Upper lobe of left lung (tissue), 4 donors: ENCODE measurements at regions not wholly inside any gene's neighbourhood (a gene's known extent, or its start where the extent isn't known, plus 50 kb on each side); places are given as distances from the start of the nearest gene placed in this dataset.

ENCODE experiments used
- EP300 ChIP-seq, 4 donors: sonication (generic); formaldehyde crosslinking; IDR thresholded peaks; one replicate each; pipeline ENCODE4 v1.5.1; 2017; ENCODE audit warnings: antibody characterized with exemption in 4 of 4, control low read depth in 2 of 4
- POLR2AphosphoS5 ChIP-seq, 2 donors: sonication (generic); formaldehyde crosslinking; IDR thresholded peaks; one replicate each; pipeline ENCODE4 v1.5.1; 2017; ENCODE audit warnings: antibody characterized with exemption in 2 of 2
- TF ChIP-seq, protein P1 (sequence below), 6 experiments: fragments of 450-650 bp in 4 of 6; fragments of 200-600 bp in 2 of 6; sonication (generic) in 2 of 6; IDR thresholded peaks; one replicate each; pipeline ENCODE4 v1.5.1; 2016 to 2019; ENCODE audit warnings: antibody characterized with exemption in 6 of 6

DNA sequence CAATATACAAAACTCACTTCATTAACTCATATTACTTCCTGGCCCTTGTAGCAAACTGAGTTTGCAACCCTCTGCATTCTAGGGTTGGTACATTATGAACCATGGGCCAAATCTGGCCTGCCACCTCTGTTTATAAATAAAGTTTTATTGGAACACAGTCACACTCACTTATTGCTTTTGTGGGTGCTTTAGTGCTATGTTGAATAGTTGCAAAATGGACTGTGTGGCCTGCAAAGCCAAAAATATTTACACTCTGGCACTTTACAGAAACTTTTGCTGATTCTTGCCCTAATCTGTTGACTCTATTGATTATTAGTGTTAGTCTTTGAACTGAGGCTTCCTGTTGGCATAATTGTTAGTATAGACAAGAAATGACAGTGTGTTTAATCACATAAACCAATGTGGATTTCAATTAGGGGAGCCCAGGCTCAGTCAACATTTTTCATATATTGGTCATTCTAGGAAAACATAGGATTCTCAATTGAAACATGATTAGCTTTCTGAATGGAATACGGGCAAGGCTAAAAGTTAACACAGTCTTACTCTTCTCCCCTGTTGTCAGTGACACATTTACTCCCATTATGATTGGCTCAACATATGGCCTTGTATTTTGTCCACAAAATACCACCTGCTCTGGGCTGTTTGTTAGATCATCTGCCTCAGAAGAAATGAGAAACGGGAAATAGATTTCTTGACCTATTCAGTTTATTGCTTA is 241.9 kb upstream of the ZFP64 start:
- TF ChIP-seq, protein P1, sequence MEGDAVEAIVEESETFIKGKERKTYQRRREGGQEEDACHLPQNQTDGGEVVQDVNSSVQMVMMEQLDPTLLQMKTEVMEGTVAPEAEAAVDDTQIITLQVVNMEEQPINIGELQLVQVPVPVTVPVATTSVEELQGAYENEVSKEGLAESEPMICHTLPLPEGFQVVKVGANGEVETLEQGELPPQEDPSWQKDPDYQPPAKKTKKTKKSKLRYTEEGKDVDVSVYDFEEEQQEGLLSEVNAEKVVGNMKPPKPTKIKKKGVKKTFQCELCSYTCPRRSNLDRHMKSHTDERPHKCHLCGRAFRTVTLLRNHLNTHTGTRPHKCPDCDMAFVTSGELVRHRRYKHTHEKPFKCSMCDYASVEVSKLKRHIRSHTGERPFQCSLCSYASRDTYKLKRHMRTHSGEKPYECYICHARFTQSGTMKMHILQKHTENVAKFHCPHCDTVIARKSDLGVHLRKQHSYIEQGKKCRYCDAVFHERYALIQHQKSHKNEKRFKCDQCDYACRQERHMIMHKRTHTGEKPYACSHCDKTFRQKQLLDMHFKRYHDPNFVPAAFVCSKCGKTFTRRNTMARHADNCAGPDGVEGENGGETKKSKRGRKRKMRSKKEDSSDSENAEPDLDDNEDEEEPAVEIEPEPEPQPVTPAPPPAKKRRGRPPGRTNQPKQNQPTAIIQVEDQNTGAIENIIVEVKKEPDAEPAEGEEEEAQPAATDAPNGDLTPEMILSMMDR (IDR thresholded peaks at IDR 0.05) = no peak
- TF ChIP-seq EP300 (IDR thresholded peaks at IDR 0.05) (no peak), POLR2AphosphoS5 (IDR thresholded peaks at IDR 0.05) (no peak)
